HCT116 (cell line): ENCODE measurements at regions not wholly inside any gene's neighbourhood (a gene's known extent, or its start where the extent isn't known, plus 50 kb on each side); places are given as distances from the start of the nearest gene placed in this dataset.

Source experiments
- ATAC-seq: fragments of 200-7000 bp; cut with Tn5 transposase; 2 replicates; pipeline ENCODE4 v1.9.1; 2020; ENCODE audit warnings: mild to moderate bottlenecking, moderate library complexity
- BruUV-seq: library from RNA; stranded (reverse); fragments of 400-500 nt; replicated peaks from 2 replicates; lab custom pipeline; 2021; lab: Mats Ljungman, UMichigan
- CTCF ChIA-PET: fragments of 300-600 bp; sonication (Branson Sonifier 250); formaldehyde crosslinking; loops from one replicate; lab custom pipeline; 2021; ENCODE audit warnings: antibody characterized with exemption; lab: Charles Lee
- POLR2A ChIA-PET: fragments of 300-600, 350-600 bp; sonication (Branson Sonifier 250); formaldehyde crosslinking; loops from one replicate; lab custom pipeline; 2021; ENCODE audit warnings: antibody characterized with exemption; lab: Charles Lee
- RAD21 ChIA-PET, 2 experiments: fragments of 300-600 bp; sonication (Branson Sonifier 250); formaldehyde crosslinking; loops; one replicate each; lab custom pipeline; 2023; ENCODE audit warnings: low total read pairs in 2 of 2; ENCODE audit not compliant: uncharacterized antibody in 2 of 2, unreplicated experiment in 2 of 2, low non-redundant PET in 1 of 2; lab: Charles Lee
- DNase-seq: peaks from one replicate; pipeline ENCODE4 v3.0.0-alpha.2; 2010; ENCODE audit warnings: low read depth, low spot score
- H2AFZ ChIP-seq: fragments of 200-600 bp; shearing (Covaris generic), sonication (generic); 2 replicates; pipeline ENCODE4 v1.6.1; 2017; ENCODE audit warnings: low read depth, mixed run types, mixed read lengths, antibody characterized with exemption, low read length; ENCODE audit not compliant: poor library complexity, severe bottlenecking
- H3K27ac ChIP-seq: 2 replicates; pipeline ENCODE4 v1.5.1; 2012; ENCODE audit warnings: low read depth, low read length
- H3K27me3 ChIP-seq: fragments of 200-600 bp; sonication (generic); 2 replicates; pipeline ENCODE4 v1.6.1; 2016; ENCODE audit warnings: mixed run types, low read length, mixed read lengths; ENCODE audit not compliant: insufficient read depth
- H3K36me3 ChIP-seq, 2 experiments: fragments of 200-500 bp in 1 of 2; fragments of 200-600 bp in 1 of 2; sonication (Bioruptor generic) in 1 of 2; sonication (generic) in 1 of 2; 2 replicates each; pipeline versions ENCODE4 v1.5.1 to v1.6.1; 2014 to 2016; ENCODE audit warnings: low read length in 2 of 2, inconsistent platforms in 1 of 2, mixed read lengths in 1 of 2, mixed run types in 1 of 2; ENCODE audit not compliant: insufficient read depth in 2 of 2, control insufficient read depth in 1 of 2
- H3K4me1 ChIP-seq, 2 experiments: fragments of 200-600 bp in 1 of 2; sonication (generic) in 1 of 2; 2 replicates each; pipeline versions ENCODE4 v1.5.1 to v1.6.1; 2012 to 2017; ENCODE audit warnings: low read length in 2 of 2, inconsistent platforms in 1 of 2, mild to moderate bottlenecking in 1 of 2, mixed read lengths in 1 of 2, mixed run types in 1 of 2, moderate library complexity in 1 of 2; ENCODE audit not compliant: insufficient read depth in 2 of 2, control insufficient read depth in 1 of 2
- H3K4me2 ChIP-seq: fragments of 200-600 bp; sonication (generic); 2 replicates; pipeline ENCODE4 v1.6.1; 2017; ENCODE audit warnings: mixed run types, low read length, mixed read lengths
- H3K4me3 ChIP-seq, 2 experiments: fragments of 200-600 bp in 1 of 2; sonication (generic) in 1 of 2; replicated peaks in 1 of 2; 2 replicates each; pipeline ENCODE4 v1.5.1; 2011 to 2016; ENCODE audit warnings: low read length in 2 of 2, control low read depth in 1 of 2, low read depth in 1 of 2, mild to moderate bottlenecking in 1 of 2, mixed read lengths in 1 of 2, mixed run types in 1 of 2
- H3K79me2 ChIP-seq: fragments of 200-600 bp; sonication (generic); 2 replicates; pipeline ENCODE4 v1.6.1; 2017; ENCODE audit warnings: mild to moderate bottlenecking, mixed run types, low read length, moderate library complexity, mixed read lengths; ENCODE audit not compliant: insufficient read depth
- H3K9ac ChIP-seq: fragments of 200-600 bp; sonication (generic); 2 replicates; pipeline ENCODE4 v1.6.1; 2016; ENCODE audit warnings: low read length, mixed read lengths
- H3K9me2 ChIP-seq: fragments of 200-600 bp; sonication (generic), shearing (Covaris generic); 2 replicates; pipeline ENCODE4 v1.6.1; 2017; ENCODE audit warnings: mixed run types, mild to moderate bottlenecking, moderate library complexity; ENCODE audit not compliant: insufficient read depth
- H3K9me3 ChIP-seq, 2 experiments: fragments of 200-500 bp in 1 of 2; fragments of 200-600 bp in 1 of 2; sonication (Bioruptor generic) in 1 of 2; sonication (generic) in 1 of 2; 2 replicates each; pipeline ENCODE4 v1.6.1; 2014 to 2017; ENCODE audit warnings: low read length in 2 of 2, mixed read lengths in 2 of 2, inconsistent platforms in 1 of 2, low read depth in 1 of 2, mild to moderate bottlenecking in 1 of 2, mixed run types in 1 of 2, moderate library complexity in 1 of 2; ENCODE audit not compliant: control insufficient read depth in 1 of 2, insufficient read depth in 1 of 2
- H4K20me1 ChIP-seq: fragments of 200-600 bp; sonication (generic), shearing (Covaris generic); 2 replicates; pipeline ENCODE4 v1.6.1; 2017; ENCODE audit warnings: mixed run types, mild to moderate bottlenecking, moderate library complexity; ENCODE audit not compliant: insufficient read depth
- ATF3 ChIP-seq: IDR thresholded peaks from 2 replicates; pipeline ENCODE4 v1.6.1; 2012
- CBX3 ChIP-seq: IDR thresholded peaks from 2 replicates; pipeline ENCODE4 v1.6.1; 2012; ENCODE audit warnings: low read depth
- CEBPB ChIP-seq: IDR thresholded peaks from 2 replicates; pipeline ENCODE4 v1.6.1; 2012; ENCODE audit warnings: low read depth
- EGR1 ChIP-seq: IDR thresholded peaks from 2 replicates; pipeline ENCODE4 v1.6.1; 2012; ENCODE audit warnings: low read depth
- ELF1 ChIP-seq: IDR thresholded peaks from 2 replicates; pipeline ENCODE4 v1.6.1; 2012; ENCODE audit warnings: low read depth, borderline replicate concordance
- EZH2 ChIP-seq: fragments of 200-600 bp; sonication (generic); IDR thresholded peaks from 2 replicates; pipeline ENCODE4 v1.6.1; 2017; ENCODE audit warnings: antibody characterized with exemption, mixed run types
- EZH2phosphoT487 ChIP-seq: fragments of 200-600 bp; IDR thresholded peaks from 2 replicates; pipeline ENCODE4 v1.6.1; 2018; ENCODE audit warnings: antibody characterized with exemption, borderline replicate concordance
- JUND ChIP-seq: IDR thresholded peaks from 2 replicates; pipeline ENCODE4 v1.6.1; 2012
- POLR2A ChIP-seq: IDR thresholded peaks from 2 replicates; pipeline ENCODE4 v1.7.0; 2011; ENCODE audit warnings: borderline replicate concordance; ENCODE audit not compliant: insufficient read depth, insufficient read length; ENCODE audit errors: extremely low read depth
- POLR2AphosphoS5 ChIP-seq: IDR thresholded peaks from 2 replicates; pipeline ENCODE4 v1.6.1; 2011; ENCODE audit warnings: mild to moderate bottlenecking, low read depth, low read length, moderate library complexity
- RAD21 ChIP-seq: IDR thresholded peaks from 2 replicates; pipeline ENCODE4 v1.6.1; 2012; ENCODE audit warnings: low read depth, mild to moderate bottlenecking
- SIN3A ChIP-seq: IDR thresholded peaks from 2 replicates; pipeline ENCODE4 v1.6.1; 2012; ENCODE audit warnings: low read depth
- SP1 ChIP-seq: IDR thresholded peaks from 2 replicates; pipeline ENCODE4 v1.6.1; 2012; ENCODE audit warnings: low read depth
- SRF ChIP-seq: IDR thresholded peaks from 2 replicates; pipeline ENCODE4 v1.6.1; 2012; ENCODE audit warnings: low read depth
- YY1 ChIP-seq: IDR thresholded peaks from 2 replicates; pipeline ENCODE4 v1.6.1; 2011; ENCODE audit warnings: low read length, low read depth, moderate library complexity, mild to moderate bottlenecking; ENCODE audit not compliant: insufficient replicate concordance; ENCODE audit errors: extremely low read depth
- ZNF274 ChIP-seq: fragments of 200-500 bp; sonication (Bioruptor generic); IDR thresholded peaks from 2 replicates; pipeline ENCODE4 v1.6.1; 2014; ENCODE audit warnings: mild to moderate bottlenecking, low read depth, low read length, inconsistent platforms
- intact Hi-C: fragments of 100-400 bp; cut with micrococcal nuclease; formaldehyde crosslinking; loops from 2 replicates; pipeline ENCODE4 v1.10.0; 2022
- TF ChIP-seq, protein P1 (sequence below): IDR thresholded peaks from 2 replicates; pipeline ENCODE4 v1.6.1; 2012
- TF ChIP-seq, protein P2 (sequence below): IDR thresholded peaks from 2 replicates; pipeline ENCODE4 v1.6.1; 2011; ENCODE audit warnings: mild to moderate bottlenecking, low read length, moderate library complexity; ENCODE audit not compliant: insufficient replicate concordance; ENCODE audit errors: extremely low read depth

DNA sequence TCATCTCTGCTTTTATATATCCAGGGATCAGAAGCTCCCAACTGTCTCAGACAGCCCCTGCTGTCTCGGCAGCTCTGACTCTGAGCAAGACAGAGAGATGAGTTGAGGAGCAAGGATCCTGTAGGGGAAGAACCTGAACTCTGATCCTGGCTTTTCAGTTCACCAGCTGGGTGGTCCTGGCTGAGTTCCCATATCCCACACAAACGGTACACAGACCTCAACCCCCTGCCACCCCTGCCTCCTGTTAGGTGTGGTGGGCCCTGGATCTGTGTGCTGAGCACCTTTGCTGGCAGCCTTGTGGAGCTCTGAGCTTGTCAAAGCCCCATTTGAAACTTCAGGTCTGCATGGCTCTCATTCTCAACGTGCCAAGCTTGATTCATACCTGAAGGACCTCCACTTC lies 54.3 kb upstream of the GPR26 start:
- H3K9me3 ChIP-seq: no peaks in the 10 kb centered on the region
- no peak overlapping the region for H3K4me3 ChIP-seq
- DNase-seq: no peak
- RAD21 ChIA-PET: no interaction called here
- H2AFZ ChIP-seq: no peak overlapping the region
- no peak for ATAC-seq
- no peaks in the 10 kb centered on the region for H3K36me3 ChIP-seq
- intact Hi-C loops: no loop called here
- no peak overlapping the region for H3K9ac ChIP-seq
- no TSS peak for BruUV-seq
- CTCF ChIA-PET: no interaction called here
- POLR2A ChIA-PET: no interaction called here
- no peak for TF ChIP-seq JUND
- TF ChIP-seq ZNF274: no peak
- no peak for TF ChIP-seq EZH2phosphoT487
- no peak for TF ChIP-seq ATF3
- no peak for TF ChIP-seq CEBPB
- TF ChIP-seq, protein P1, sequence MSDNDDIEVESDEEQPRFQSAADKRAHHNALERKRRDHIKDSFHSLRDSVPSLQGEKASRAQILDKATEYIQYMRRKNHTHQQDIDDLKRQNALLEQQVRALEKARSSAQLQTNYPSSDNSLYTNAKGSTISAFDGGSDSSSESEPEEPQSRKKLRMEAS: no peak
- no peak for TF ChIP-seq RAD21
- no peak for TF ChIP-seq SRF
- no peak for TF ChIP-seq SIN3A
- TF ChIP-seq CBX3: no peak
- TF ChIP-seq YY1: no peak
- H3K4me1 ChIP-seq: no peaks in the 10 kb centered on the region
- no peaks in the 10 kb centered on the region for H3K9me2 ChIP-seq
- no peak overlapping the region for H3K4me2 ChIP-seq
- H3K79me2 ChIP-seq: no peaks in the 10 kb centered on the region
- peaks cover 65% of the 10 kb centered on the region for H3K27me3 ChIP-seq
- H3K27ac ChIP-seq: no peak overlapping the region
- no peaks in the 10 kb centered on the region for H4K20me1 ChIP-seq

GRCh38 chr10:123613346-123613850 lies 52.8 kb upstream of the GPR26 start:
- CTCF ChIA-PET: no interaction called here
- Histone ChIP-seq H3K79me2 (no peaks in the 10 kb centered on the region), H3K4me3 (no peak overlapping the region), H3K4me1 (no peaks in the 10 kb centered on the region), H3K9ac (no peak overlapping the region), H3K9me2 (no peaks in the 10 kb centered on the region), H3K36me3 (no peaks in the 10 kb centered on the region), H3K4me2 (no peak overlapping the region), H3K27ac (no peak overlapping the region), H3K9me3 (no peaks in the 10 kb centered on the region), H4K20me1 (no peaks in the 10 kb centered on the region), H3K27me3 (peaks cover 57% of the 10 kb centered on the region), H2AFZ (no peak overlapping the region)
- no TSS peak for BruUV-seq
- RAD21 ChIA-PET: no interaction called here
- no peak for ATAC-seq
- intact Hi-C loops: no loop called here
- DNase-seq: no peak
- POLR2A ChIA-PET: no interaction called here
- TF ChIP-seq ELF1 (no peak), EGR1 (no peak), POLR2AphosphoS5 (no peak), EZH2 (no peak), SIN3A (no peak), SP1 (no peak), POLR2A (no peak), SRF (no peak)
- TF ChIP-seq, protein P2, sequence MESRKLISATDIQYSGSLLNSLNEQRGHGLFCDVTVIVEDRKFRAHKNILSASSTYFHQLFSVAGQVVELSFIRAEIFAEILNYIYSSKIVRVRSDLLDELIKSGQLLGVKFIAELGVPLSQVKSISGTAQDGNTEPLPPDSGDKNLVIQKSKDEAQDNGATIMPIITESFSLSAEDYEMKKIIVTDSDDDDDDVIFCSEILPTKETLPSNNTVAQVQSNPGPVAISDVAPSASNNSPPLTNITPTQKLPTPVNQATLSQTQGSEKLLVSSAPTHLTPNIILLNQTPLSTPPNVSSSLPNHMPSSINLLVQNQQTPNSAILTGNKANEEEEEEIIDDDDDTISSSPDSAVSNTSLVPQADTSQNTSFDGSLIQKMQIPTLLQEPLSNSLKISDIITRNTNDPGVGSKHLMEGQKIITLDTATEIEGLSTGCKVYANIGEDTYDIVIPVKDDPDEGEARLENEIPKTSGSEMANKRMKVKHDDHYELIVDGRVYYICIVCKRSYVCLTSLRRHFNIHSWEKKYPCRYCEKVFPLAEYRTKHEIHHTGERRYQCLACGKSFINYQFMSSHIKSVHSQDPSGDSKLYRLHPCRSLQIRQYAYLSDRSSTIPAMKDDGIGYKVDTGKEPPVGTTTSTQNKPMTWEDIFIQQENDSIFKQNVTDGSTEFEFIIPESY: no peak
